HG02610 (cell line): ENCODE measurements at regions not wholly inside any gene's neighbourhood (a gene's known extent, or its start where the extent isn't known, plus 50 kb on each side); places are given as distances from the start of the nearest gene placed in this dataset.
"Not testable (repeated sequence)": the region's sequence is repeated elsewhere in the genome, so short reads cannot be mapped to it uniquely, and the experiment has no call there.

Experiments
- ATAC-seq: cut with Tn5 transposase; IDR thresholded peaks from one replicate; pipeline ENCODE4 v1.9.1; 2021; ENCODE audit warnings: mild to moderate bottlenecking, moderate library complexity; ENCODE audit not compliant: unreplicated experiment

GRCh38 chr5:168140241-168140640, 151.2 kb upstream of the WWC1 start:
- ATAC-seq: no peak

GRCh38 chr5:168142402-168142801, 149.0 kb upstream of the WWC1 start:
- ATAC-seq: no peak

GRCh38 chr5:168143521-168143920, 147.9 kb upstream of the WWC1 start:
- ATAC-seq: not testable (repeated sequence)

- no peak for ATAC-seq
These were observed 144.3 kb upstream of the WWC1 start for GRCh38 chr5:168147106-168147505.

GRCh38 chr5:168147568-168148360, 143.7 kb upstream of the WWC1 start:
- ATAC-seq: no peak

GRCh38 chr5:168151041-168151440, 140.4 kb upstream of the WWC1 start:
- ATAC-seq: no peak

- ATAC-seq: no peak
These were observed 138.8 kb upstream of the WWC1 start for GRCh38 chr5:168152660-168153059.

GRCh38 chr5:168153263-168153875, 138.1 kb upstream of the WWC1 start:
- no peak for ATAC-seq

GRCh38 chr5:168153876-168154270, 137.6 kb upstream of the WWC1 start:
- ATAC-seq: no peak

GRCh38 chr5:168155585-168155984, 135.9 kb upstream of the WWC1 start:
- no peak for ATAC-seq

- ATAC-seq: no peak
These were observed 135.3 kb upstream of the WWC1 start for GRCh38 chr5:168156170-168156569.

- ATAC-seq: no peak
These were observed 134.3 kb upstream of the WWC1 start for GRCh38 chr5:168157141-168157540.

GRCh38 chr5:168159425-168159824, 132.0 kb upstream of the WWC1 start:
- ATAC-seq: no peak

- ATAC-seq: no peak
These were observed 129.0 kb upstream of the WWC1 start for GRCh38 chr5:168162464-168162863.

- no peak for ATAC-seq
These were observed 127.5 kb upstream of the WWC1 start for GRCh38 chr5:168163966-168164365.

GRCh38 chr5:168165221-168165914, 126.1 kb upstream of the WWC1 start:
- ATAC-seq: no peak

GRCh38 chr5:168165977-168166376, 125.5 kb upstream of the WWC1 start:
- ATAC-seq: no peak

- no peak for ATAC-seq
These were observed 124.1 kb upstream of the WWC1 start for GRCh38 chr5:168167338-168167737.

- no peak for ATAC-seq
These were observed 122.3 kb upstream of the WWC1 start for GRCh38 chr5:168168978-168169698.

- ATAC-seq: no peak
These were observed 121.7 kb upstream of the WWC1 start for GRCh38 chr5:168169791-168170190.
